ENCODE measurements at regions not wholly inside any gene's neighbourhood (a gene's known extent, or its start where the extent isn't known, plus 50 kb on each side); places are given as distances from the start of the nearest gene placed in this dataset.

GRCh38 chr15:70252951-70253320 lies 155.2 kb upstream of the TLE3 start:
- TF ChIP-seq EP300 (IDR thresholded peaks at IDR 0.05; ENCODE audit: borderline replicate concordance): no peak
- TF ChIP-seq, protein P1, sequence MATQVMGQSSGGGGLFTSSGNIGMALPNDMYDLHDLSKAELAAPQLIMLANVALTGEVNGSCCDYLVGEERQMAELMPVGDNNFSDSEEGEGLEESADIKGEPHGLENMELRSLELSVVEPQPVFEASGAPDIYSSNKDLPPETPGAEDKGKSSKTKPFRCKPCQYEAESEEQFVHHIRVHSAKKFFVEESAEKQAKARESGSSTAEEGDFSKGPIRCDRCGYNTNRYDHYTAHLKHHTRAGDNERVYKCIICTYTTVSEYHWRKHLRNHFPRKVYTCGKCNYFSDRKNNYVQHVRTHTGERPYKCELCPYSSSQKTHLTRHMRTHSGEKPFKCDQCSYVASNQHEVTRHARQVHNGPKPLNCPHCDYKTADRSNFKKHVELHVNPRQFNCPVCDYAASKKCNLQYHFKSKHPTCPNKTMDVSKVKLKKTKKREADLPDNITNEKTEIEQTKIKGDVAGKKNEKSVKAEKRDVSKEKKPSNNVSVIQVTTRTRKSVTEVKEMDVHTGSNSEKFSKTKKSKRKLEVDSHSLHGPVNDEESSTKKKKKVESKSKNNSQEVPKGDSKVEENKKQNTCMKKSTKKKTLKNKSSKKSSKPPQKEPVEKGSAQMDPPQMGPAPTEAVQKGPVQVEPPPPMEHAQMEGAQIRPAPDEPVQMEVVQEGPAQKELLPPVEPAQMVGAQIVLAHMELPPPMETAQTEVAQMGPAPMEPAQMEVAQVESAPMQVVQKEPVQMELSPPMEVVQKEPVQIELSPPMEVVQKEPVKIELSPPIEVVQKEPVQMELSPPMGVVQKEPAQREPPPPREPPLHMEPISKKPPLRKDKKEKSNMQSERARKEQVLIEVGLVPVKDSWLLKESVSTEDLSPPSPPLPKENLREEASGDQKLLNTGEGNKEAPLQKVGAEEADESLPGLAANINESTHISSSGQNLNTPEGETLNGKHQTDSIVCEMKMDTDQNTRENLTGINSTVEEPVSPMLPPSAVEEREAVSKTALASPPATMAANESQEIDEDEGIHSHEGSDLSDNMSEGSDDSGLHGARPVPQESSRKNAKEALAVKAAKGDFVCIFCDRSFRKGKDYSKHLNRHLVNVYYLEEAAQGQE (IDR thresholded peaks at IDR 0.05; ENCODE audit: low read depth): no peak
- TF ChIP-seq TCF12 (IDR thresholded peaks at IDR 0.05; ENCODE audit: low read depth): no peak
- no peak for TF ChIP-seq TEAD4 (IDR thresholded peaks at IDR 0.05)
- no peak for TF ChIP-seq TAF1 (IDR thresholded peaks at IDR 0.05; ENCODE audit: low read depth)
- no peak for TF ChIP-seq YY1 (IDR thresholded peaks at IDR 0.05; ENCODE audit: low read depth)
- TF ChIP-seq NFIC (IDR thresholded peaks at IDR 0.05): no peak
- no peak for TF ChIP-seq FOXM1 (IDR thresholded peaks at IDR 0.05; ENCODE audit: borderline replicate concordance, low read depth)
- TF ChIP-seq CREB1 (IDR thresholded peaks at IDR 0.05; ENCODE audit: low read depth): no peak

DNA sequence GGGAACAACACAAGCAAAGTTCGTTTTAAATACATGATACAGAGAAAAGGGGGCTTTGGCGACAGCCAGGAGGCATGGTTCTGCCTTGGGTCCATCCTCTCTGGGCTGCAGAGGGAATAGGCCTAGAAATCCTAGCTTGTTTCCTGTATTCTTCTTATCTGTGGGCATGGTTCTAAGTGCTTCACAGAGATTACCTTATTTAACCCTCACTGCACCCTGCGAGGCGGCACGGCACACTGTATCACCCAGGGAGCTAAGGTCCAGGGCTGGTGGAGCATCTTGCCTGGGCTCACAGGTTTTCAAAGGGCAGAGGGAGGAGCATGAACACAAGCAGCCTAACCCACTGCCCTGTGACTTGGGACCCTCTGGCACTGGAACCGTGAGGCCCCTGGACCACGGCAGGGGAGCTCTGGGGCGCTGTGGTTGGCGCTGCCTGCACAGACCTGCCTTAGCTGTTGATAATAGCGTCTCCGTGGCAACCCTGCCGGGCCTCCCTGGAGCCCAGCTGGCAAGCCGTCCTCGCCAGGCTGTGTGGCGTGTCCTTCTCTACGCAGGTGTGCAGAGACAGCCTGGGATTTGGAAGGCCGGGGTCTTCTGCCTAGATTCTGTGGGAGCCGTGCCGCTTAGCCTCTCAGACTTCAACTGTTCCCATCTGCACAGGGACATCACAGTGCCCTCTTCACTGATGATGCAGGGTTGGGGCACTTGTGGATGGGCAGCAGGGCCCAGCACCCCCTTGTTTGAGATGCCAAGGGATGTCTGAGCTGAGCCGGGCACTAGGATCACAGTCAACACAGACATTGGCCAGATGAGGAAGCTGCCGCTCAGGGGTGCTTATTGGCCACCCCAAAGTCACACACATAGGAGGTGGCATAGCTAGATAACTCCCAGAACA lies 154.6 kb upstream of the TLE3 start:
- no peak for TF ChIP-seq TAF1 (IDR thresholded peaks at IDR 0.05; ENCODE audit: low read depth)
- TF ChIP-seq, protein P1 (IDR thresholded peaks at IDR 0.05; ENCODE audit: low read depth): no peak
- no peak for TF ChIP-seq EGR1 (IDR thresholded peaks at IDR 0.05)
- no peak for TF ChIP-seq CEBPB (IDR thresholded peaks at IDR 0.05)
- no peak for TF ChIP-seq USF1 (IDR thresholded peaks at IDR 0.05)
- TF ChIP-seq FOXM1 (IDR thresholded peaks at IDR 0.05; ENCODE audit: borderline replicate concordance, low read depth): no peak
- no peak for TF ChIP-seq ZBTB7A (IDR thresholded peaks at IDR 0.05; ENCODE audit: low read depth)
- TF ChIP-seq CREB1 (IDR thresholded peaks at IDR 0.05; ENCODE audit: low read depth): no peak
- TF ChIP-seq YY1 (IDR thresholded peaks at IDR 0.05; ENCODE audit: low read depth): no peak
- TF ChIP-seq EP300 (IDR thresholded peaks at IDR 0.05; ENCODE audit: borderline replicate concordance): no peak
- no peak for TF ChIP-seq MAX (IDR thresholded peaks at IDR 0.05)

DNA sequence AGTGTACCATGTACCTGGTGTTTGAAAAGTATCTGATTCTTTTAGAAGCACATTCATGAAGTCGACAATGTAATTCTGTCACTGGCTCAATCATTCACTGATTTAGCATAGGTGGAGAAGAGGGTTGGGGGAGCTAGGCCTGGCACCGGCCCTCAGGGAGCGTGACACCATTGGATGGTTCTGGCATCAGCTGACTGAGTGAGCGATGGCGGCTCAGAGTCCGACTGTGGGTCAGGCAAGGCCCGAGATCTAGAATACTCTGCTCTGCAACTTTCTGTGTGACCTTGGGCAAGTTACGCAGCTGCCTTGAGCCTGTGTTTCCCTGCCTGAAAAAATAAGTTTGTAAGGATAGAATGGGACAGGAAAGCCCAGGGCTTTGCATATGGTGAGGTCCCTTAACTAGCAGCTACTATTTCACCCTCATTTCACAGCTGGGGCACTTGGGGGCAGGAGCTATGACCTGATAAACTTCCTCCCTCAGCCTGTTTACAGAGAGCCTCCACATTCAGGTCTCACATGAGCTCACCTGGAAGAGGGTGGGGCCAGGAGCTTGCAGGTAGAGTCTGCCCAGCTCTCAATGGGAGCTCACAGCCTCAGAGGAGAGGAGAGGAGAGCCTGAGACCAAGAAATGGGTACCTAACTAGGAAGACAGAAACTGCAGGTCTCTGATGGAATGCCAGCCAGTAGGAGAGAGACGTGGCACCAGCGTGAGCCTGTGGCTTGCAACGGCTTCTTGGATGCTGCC lies 153.7 kb upstream of the TLE3 start:
- no peak for TF ChIP-seq CREB1 (IDR thresholded peaks at IDR 0.05; ENCODE audit: low read depth)
- TF ChIP-seq ZBTB7A (IDR thresholded peaks at IDR 0.05; ENCODE audit: low read depth): no peak
- TF ChIP-seq EP300 (IDR thresholded peaks at IDR 0.05; ENCODE audit: borderline replicate concordance): no peak
- TF ChIP-seq CEBPB (IDR thresholded peaks at IDR 0.05): no peak
- TF ChIP-seq MAX (IDR thresholded peaks at IDR 0.05): no peak
- no peak for TF ChIP-seq EGR1 (IDR thresholded peaks at IDR 0.05)
- TF ChIP-seq RAD21 (IDR thresholded peaks at IDR 0.05; ENCODE audit: low read depth): no peak
- TF ChIP-seq TEAD4 (IDR thresholded peaks at IDR 0.05): no peak
- no peak for TF ChIP-seq TAF1 (IDR thresholded peaks at IDR 0.05; ENCODE audit: low read depth)
- no peak for TF ChIP-seq YY1 (IDR thresholded peaks at IDR 0.05; ENCODE audit: low read depth)
- TF ChIP-seq, protein P1 (IDR thresholded peaks at IDR 0.05; ENCODE audit: low read depth): no peak
- TF ChIP-seq FOXM1 (IDR thresholded peaks at IDR 0.05; ENCODE audit: borderline replicate concordance, low read depth): no peak
- no peak for TF ChIP-seq TCF12 (IDR thresholded peaks at IDR 0.05; ENCODE audit: low read depth)
- TF ChIP-seq USF1 (IDR thresholded peaks at IDR 0.05): no peak
- no peak for TF ChIP-seq NFIC (IDR thresholded peaks at IDR 0.05)

All from Ishikawa (cell line).